Activated CD8-positive, alpha-beta T cell treated with anti-CD3 and anti-CD28 coated beads, Interleukin-2, amount 10 ng/mL, durations not matched to agents 7 days and 5 days (primary cell): ENCODE measurements at regions not wholly inside any gene's neighbourhood (a gene's known extent, or its start where the extent isn't known, plus 50 kb on each side); places are given as distances from the start of the nearest gene placed in this dataset.
"Not testable (repeated sequence)": the region's sequence is repeated elsewhere in the genome, so short reads cannot be mapped to it uniquely, and the experiment has no call there.

ENCODE experiments used
- ATAC-seq: fragments of 150-1000 bp; cut with Tn5 transposase; one replicate; pipeline ENCODE4 v1.10.0; 2021; ENCODE audit warnings: moderate library complexity
- CTCF ChIA-PET: fragments of 350-600 bp; sonication (Branson Sonifier 250); formaldehyde crosslinking; loops from one replicate; lab custom pipeline; 2021; ENCODE audit warnings: antibody characterized with exemption; lab: Charles Lee
- POLR2A ChIA-PET: fragments of 350-600 bp; sonication (Branson Sonifier 250); formaldehyde crosslinking; loops from one replicate; lab custom pipeline; 2021; ENCODE audit warnings: antibody characterized with exemption; lab: Charles Lee
- DNase-seq: peaks from one replicate; pipeline ENCODE4 v3.0.0-alpha.2; 2020
- H3K27ac Mint-ChIP-seq: one replicate; pipeline ENCODE4 v1.8.0; 2021; ENCODE audit warnings: mild to moderate bottlenecking, mixed read lengths
- H3K27me3 Mint-ChIP-seq: one replicate; pipeline ENCODE4 v1.8.0; 2021; ENCODE audit warnings: low read depth, mixed read lengths
- H3K36me3 Mint-ChIP-seq: one replicate; pipeline ENCODE4 v1.8.0; 2021; ENCODE audit warnings: low read depth, mixed read lengths
- H3K4me1 Mint-ChIP-seq: one replicate; pipeline ENCODE4 v1.8.0; 2021; ENCODE audit warnings: low read depth, mixed read lengths
- H3K4me3 Mint-ChIP-seq: one replicate; pipeline ENCODE4 v1.8.0; 2021; ENCODE audit warnings: mild to moderate bottlenecking, mixed read lengths
- H3K9me3 Mint-ChIP-seq: one replicate; pipeline ENCODE4 v1.8.0; 2022; ENCODE audit warnings: mixed read lengths; ENCODE audit not compliant: insufficient read depth

- H3K4me1 Mint-ChIP-seq, DNase-seq, H3K36me3 Mint-ChIP-seq, H3K9me3 Mint-ChIP-seq, ATAC-seq, H3K27me3 Mint-ChIP-seq, H3K27ac Mint-ChIP-seq, CTCF ChIA-PET, H3K4me3 Mint-ChIP-seq, POLR2A ChIA-PET: not testable (repeated sequence)
Measured at GRCh38 chrX:1035931-1036330, 176.5 kb downstream of the CRLF2 start.

- no peaks in the 10 kb centered on the region for H3K27me3 Mint-ChIP-seq
- no peak overlapping the region for H3K4me3 Mint-ChIP-seq
- no peaks in the 10 kb centered on the region for H3K36me3 Mint-ChIP-seq
- ATAC-seq (no peak), DNase-seq (no peak)
- no peak overlapping the region for H3K27ac Mint-ChIP-seq
- ChIA-PET POLR2A (no interaction called here), CTCF (no interaction called here)
- peaks cover 5% of the 10 kb centered on the region for H3K9me3 Mint-ChIP-seq
- no peaks in the 10 kb centered on the region for H3K4me1 Mint-ChIP-seq
Measured at GRCh38 chrX:1035206-1035605, 177.2 kb downstream of the CRLF2 start.

GRCh38 chrX:1034717-1035116 lies 177.7 kb downstream of the CRLF2 start:
- H3K27ac Mint-ChIP-seq = no peak overlapping the region
- peaks cover 5% of the 10 kb centered on the region for H3K9me3 Mint-ChIP-seq
- no peak for ATAC-seq
- no peak overlapping the region for H3K4me3 Mint-ChIP-seq
- no peaks in the 10 kb centered on the region for H3K27me3 Mint-ChIP-seq
- no peaks in the 10 kb centered on the region for H3K36me3 Mint-ChIP-seq
- ChIA-PET CTCF (no interaction called here), POLR2A (no interaction called here)
- DNase-seq = no peak
- no peaks in the 10 kb centered on the region for H3K4me1 Mint-ChIP-seq

- Mint-ChIP-seq H3K4me3 (no peak overlapping the region), H3K36me3 (no peaks in the 10 kb centered on the region), H3K27ac (no peak overlapping the region), H3K27me3 (no peaks in the 10 kb centered on the region), H3K4me1 (peaks cover 12% of the 10 kb centered on the region), H3K9me3 (peaks cover 5% of the 10 kb centered on the region)
- CTCF ChIA-PET = no interaction called here
- POLR2A ChIA-PET = no interaction called here
- DNase-seq = no peak
- ATAC-seq = no peak
Measured at GRCh38 chrX:1031521-1032430, 180.7 kb downstream of the CRLF2 start.

- H3K4me1 Mint-ChIP-seq = peaks cover 20% of the 10 kb centered on the region
- DNase-seq (no peak), ATAC-seq (no peak)
- H3K36me3 Mint-ChIP-seq = no peaks in the 10 kb centered on the region
- H3K4me3 Mint-ChIP-seq = no peak overlapping the region
- no peaks in the 10 kb centered on the region for H3K27me3 Mint-ChIP-seq
- CTCF ChIA-PET = no interaction called here
- POLR2A ChIA-PET = no interaction called here
- H3K27ac Mint-ChIP-seq = no peak overlapping the region
- H3K9me3 Mint-ChIP-seq = peaks cover 9% of the 10 kb centered on the region
Measured at GRCh38 chrX:1029494-1029893, 183.0 kb downstream of the CRLF2 start.

- Mint-ChIP-seq H3K27ac (peak overlapping the region; percentile 7), H3K9me3 (peaks cover 8% of the 10 kb centered on the region), H3K4me3 (peak overlapping the region; percentile 29), H3K27me3 (no peaks in the 10 kb centered on the region), H3K4me1 (peaks cover 20% of the 10 kb centered on the region), H3K36me3 (no peaks in the 10 kb centered on the region)
- no peak for DNase-seq
- no peak for ATAC-seq
- POLR2A ChIA-PET = no interaction called here
- CTCF ChIA-PET = no interaction called here
Measured at GRCh38 chrX:1027680-1028079, 184.8 kb downstream of the CRLF2 start.

- POLR2A ChIA-PET = no interaction called here
- H3K4me1 Mint-ChIP-seq = peaks cover 20% of the 10 kb centered on the region
- H3K27me3 Mint-ChIP-seq = no peaks in the 10 kb centered on the region
- H3K9me3 Mint-ChIP-seq = peaks cover 8% of the 10 kb centered on the region
- peak; percentile 15 for ATAC-seq
- CTCF ChIA-PET = no interaction called here
- peak overlapping the region; percentile 29 for H3K4me3 Mint-ChIP-seq
- DNase-seq = no peak
- no peaks in the 10 kb centered on the region for H3K36me3 Mint-ChIP-seq
- H3K27ac Mint-ChIP-seq = peak overlapping the region; percentile 7
Measured at GRCh38 chrX:1027133-1027532, 185.3 kb downstream of the CRLF2 start.

- peak; percentile 55 for ATAC-seq
- peaks cover 8% of the 10 kb centered on the region for H3K9me3 Mint-ChIP-seq
Measured at GRCh38 chrX:1026263-1027015, 186.0 kb downstream of the CRLF2 start.

GRCh38 chrX:1025413-1025812 lies 187.0 kb downstream of the CRLF2 start:
- no peak overlapping the region for H3K4me3 Mint-ChIP-seq

More at GRCh38 chrX:1026263-1027015, 186.0 kb downstream of the CRLF2 start:
- Mint-ChIP-seq H3K36me3 (no peaks in the 10 kb centered on the region), H3K4me1 (peaks cover 20% of the 10 kb centered on the region), H3K4me3 (peak overlapping the region; percentile 29), H3K27ac (peak overlapping the region; percentile 52), H3K27me3 (no peaks in the 10 kb centered on the region)
- CTCF ChIA-PET = no interaction called here
- POLR2A ChIA-PET = no interaction called here
- no peak for DNase-seq

GRCh38 chrX:1023676-1024075 lies 188.8 kb downstream of the CRLF2 start:
- Mint-ChIP-seq H3K27me3 (no peaks in the 10 kb centered on the region), H3K4me3 (no peak overlapping the region), H3K36me3 (no peaks in the 10 kb centered on the region), H3K9me3 (peaks cover 8% of the 10 kb centered on the region), H3K4me1 (peaks cover 20% of the 10 kb centered on the region), H3K27ac (no peak overlapping the region)
- POLR2A ChIA-PET = no interaction called here
- ATAC-seq (no peak), DNase-seq (no peak)
- CTCF ChIA-PET = no interaction called here

More at GRCh38 chrX:1025413-1025812, 187.0 kb downstream of the CRLF2 start:
- CTCF ChIA-PET = no interaction called here
- peaks cover 8% of the 10 kb centered on the region for H3K9me3 Mint-ChIP-seq
- H3K36me3 Mint-ChIP-seq = no peaks in the 10 kb centered on the region
- H3K27me3 Mint-ChIP-seq = no peaks in the 10 kb centered on the region
- H3K4me1 Mint-ChIP-seq = peaks cover 20% of the 10 kb centered on the region
- DNase-seq (no peak), ATAC-seq (no peak)
- POLR2A ChIA-PET = no interaction called here
- no peak overlapping the region for H3K27ac Mint-ChIP-seq

GRCh38 chrX:1021314-1021993 lies 191.0 kb downstream of the CRLF2 start:
- ATAC-seq, H3K27me3 Mint-ChIP-seq, H3K27ac Mint-ChIP-seq, H3K4me1 Mint-ChIP-seq, DNase-seq, H3K36me3 Mint-ChIP-seq, H3K9me3 Mint-ChIP-seq, CTCF ChIA-PET, POLR2A ChIA-PET, H3K4me3 Mint-ChIP-seq: not testable (repeated sequence)
